ENCODE measurements at regions not wholly inside any gene's neighbourhood (a gene's known extent, or its start where the extent isn't known, plus 50 kb on each side); places are given as distances from the start of the nearest gene placed in this dataset.
"Not testable (repeated sequence)": the region's sequence is repeated elsewhere in the genome, so short reads cannot be mapped to it uniquely, and the experiment has no call there.

- no peaks in the 10 kb centered on the region for H3K27me3 ChIP-seq (ENCODE audit: control insufficient read depth, insufficient read depth, low read length)
- H3K36me3 ChIP-seq (ENCODE audit: control insufficient read depth, insufficient read depth, low read length): no peaks in the 10 kb centered on the region
- no peak for DNase-seq (ENCODE audit: low read depth)
- H3K4me3 ChIP-seq (ENCODE audit: low read depth, low read length): no peak overlapping the region
- no peak for TF ChIP-seq CTCF (IDR thresholded peaks at IDR 0.05; ENCODE audit: insufficient read depth, low read length, poor library complexity, severe bottlenecking)
These were observed 445.5 kb downstream of the TMEM121 start for GRCh38 chr14:105971593-105972500.

GRCh38 chr14:105974902-105975301 lies 448.5 kb downstream of the TMEM121 start:
- DNase-seq (ENCODE audit: low read depth): no peak
- H3K4me3 ChIP-seq (ENCODE audit: low read depth, low read length): no peak overlapping the region
- H3K27me3 ChIP-seq (ENCODE audit: control insufficient read depth, insufficient read depth, low read length): no peaks in the 10 kb centered on the region
- no peaks in the 10 kb centered on the region for H3K36me3 ChIP-seq (ENCODE audit: control insufficient read depth, insufficient read depth, low read length)
- TF ChIP-seq CTCF (IDR thresholded peaks at IDR 0.05; ENCODE audit: insufficient read depth, low read length, poor library complexity, severe bottlenecking): no peak

- no peak for DNase-seq (ENCODE audit: low read depth)
- H3K4me3 ChIP-seq (ENCODE audit: low read depth, low read length): no peak overlapping the region
These were observed 452.4 kb downstream of the TMEM121 start for GRCh38 chr14:105978618-105979295.

GRCh38 chr14:105979446-105979845 lies 453.1 kb downstream of the TMEM121 start:
- no peak overlapping the region for H3K4me3 ChIP-seq (ENCODE audit: low read depth, low read length)
- no peak for TF ChIP-seq CTCF (IDR thresholded peaks at IDR 0.05; ENCODE audit: insufficient read depth, low read length, poor library complexity, severe bottlenecking)
- no peaks in the 10 kb centered on the region for H3K27me3 ChIP-seq (ENCODE audit: control insufficient read depth, insufficient read depth, low read length)
- DNase-seq (ENCODE audit: low read depth): no peak
- H3K36me3 ChIP-seq (ENCODE audit: control insufficient read depth, insufficient read depth, low read length): no peaks in the 10 kb centered on the region

More at GRCh38 chr14:105978618-105979295, 452.4 kb downstream of the TMEM121 start:
- no peaks in the 10 kb centered on the region for H3K36me3 ChIP-seq (ENCODE audit: control insufficient read depth, insufficient read depth, low read length)
- no peaks in the 10 kb centered on the region for H3K27me3 ChIP-seq (ENCODE audit: control insufficient read depth, insufficient read depth, low read length)
- TF ChIP-seq CTCF (IDR thresholded peaks at IDR 0.05; ENCODE audit: insufficient read depth, low read length, poor library complexity, severe bottlenecking): no peak

- no peak overlapping the region for H3K4me3 ChIP-seq (ENCODE audit: low read depth, low read length)
- H3K27me3 ChIP-seq (ENCODE audit: control insufficient read depth, insufficient read depth, low read length): no peaks in the 10 kb centered on the region
- no peak for TF ChIP-seq CTCF (IDR thresholded peaks at IDR 0.05; ENCODE audit: insufficient read depth, low read length, poor library complexity, severe bottlenecking)
- DNase-seq (ENCODE audit: low read depth): no peak
- H3K36me3 ChIP-seq (ENCODE audit: control insufficient read depth, insufficient read depth, low read length): no peaks in the 10 kb centered on the region
These were observed 453.8 kb downstream of the TMEM121 start for GRCh38 chr14:105980224-105980623.

- H3K36me3 ChIP-seq (ENCODE audit: control insufficient read depth, insufficient read depth, low read length); H3K27me3 ChIP-seq (ENCODE audit: control insufficient read depth, insufficient read depth, low read length); H3K4me3 ChIP-seq (ENCODE audit: low read depth, low read length); DNase-seq (ENCODE audit: low read depth): not testable (repeated sequence)
These were observed 455.3 kb downstream of the TMEM121 start for GRCh38 chr14:105981517-105982302.
